ENCODE measurements at regions not wholly inside any gene's neighbourhood (a gene's known extent, or its start where the extent isn't known, plus 50 kb on each side); places are given as distances from the start of the nearest gene placed in this dataset.

- DNase-seq = no peak
These were observed 267.6 kb downstream of the CNTN3 start for GRCh38 chr3:74346896-74347295.

- no peak for DNase-seq
These were observed 268.8 kb downstream of the CNTN3 start for GRCh38 chr3:74345701-74346100.

GRCh38 chr3:74344865-74345440, 269.5 kb downstream of the CNTN3 start:
- DNase-seq = no peak

- no peak for DNase-seq
These were observed 271.1 kb downstream of the CNTN3 start for GRCh38 chr3:74343391-74343790.

- no peak for DNase-seq
These were observed 275.5 kb downstream of the CNTN3 start for GRCh38 chr3:74338998-74339397.

GRCh38 chr3:74332165-74332564, 282.3 kb downstream of the CNTN3 start:
- no peak for DNase-seq

GRCh38 chr3:74331711-74332110, 282.7 kb downstream of the CNTN3 start:
- DNase-seq = no peak

GRCh38 chr3:74329096-74329495, 285.4 kb downstream of the CNTN3 start:
- DNase-seq = no peak

GRCh38 chr3:74328435-74328834, 286.0 kb downstream of the CNTN3 start:
- DNase-seq = no peak

GRCh38 chr3:74315291-74315690, 299.2 kb downstream of the CNTN3 start:
- DNase-seq = no peak

- DNase-seq = no peak
These were observed 299.8 kb downstream of the CNTN3 start for GRCh38 chr3:74314696-74315095.

- no peak for DNase-seq
These were observed 304.7 kb downstream of the CNTN3 start for GRCh38 chr3:74309716-74310115.

- DNase-seq = no peak
These were observed 310.0 kb downstream of the CNTN3 start for GRCh38 chr3:74304424-74304823.

- DNase-seq = no peak
These were observed 310.7 kb downstream of the CNTN3 start for GRCh38 chr3:74303711-74304110.

- no peak for DNase-seq
These were observed 311.5 kb downstream of the CNTN3 start for GRCh38 chr3:74302969-74303368.

GRCh38 chr3:74302281-74302680, 312.2 kb downstream of the CNTN3 start:
- DNase-seq = no peak

GRCh38 chr3:74301056-74301455, 313.4 kb downstream of the CNTN3 start:
- DNase-seq = peak; percentile 1 to 62

GRCh38 chr3:74295479-74295878, 319.0 kb downstream of the CNTN3 start:
- no peak for DNase-seq

- DNase-seq = no peak
These were observed 325.7 kb downstream of the CNTN3 start for GRCh38 chr3:74288761-74289160.

GRCh38 chr3:74287557-74287956, 326.9 kb downstream of the CNTN3 start:
- DNase-seq = no peak

GRCh38 chr3:74282202-74282601, 332.3 kb downstream of the CNTN3 start:
- DNase-seq = no peak

GRCh38 chr3:74281705-74282104, 332.8 kb downstream of the CNTN3 start:
- no peak for DNase-seq

- no peak for DNase-seq
These were observed 340.7 kb downstream of the CNTN3 start for GRCh38 chr3:74273555-74274402.

GRCh38 chr3:74273091-74273490, 341.4 kb downstream of the CNTN3 start:
- DNase-seq = no peak

- DNase-seq = no peak
These were observed 342.9 kb downstream of the CNTN3 start for GRCh38 chr3:74271541-74271940.

All from NCI-H2081 (cell line).